ENCODE measurements at regions not wholly inside any gene's neighbourhood (a gene's known extent, or its start where the extent isn't known, plus 50 kb on each side); places are given as distances from the start of the nearest gene placed in this dataset.

DNA sequence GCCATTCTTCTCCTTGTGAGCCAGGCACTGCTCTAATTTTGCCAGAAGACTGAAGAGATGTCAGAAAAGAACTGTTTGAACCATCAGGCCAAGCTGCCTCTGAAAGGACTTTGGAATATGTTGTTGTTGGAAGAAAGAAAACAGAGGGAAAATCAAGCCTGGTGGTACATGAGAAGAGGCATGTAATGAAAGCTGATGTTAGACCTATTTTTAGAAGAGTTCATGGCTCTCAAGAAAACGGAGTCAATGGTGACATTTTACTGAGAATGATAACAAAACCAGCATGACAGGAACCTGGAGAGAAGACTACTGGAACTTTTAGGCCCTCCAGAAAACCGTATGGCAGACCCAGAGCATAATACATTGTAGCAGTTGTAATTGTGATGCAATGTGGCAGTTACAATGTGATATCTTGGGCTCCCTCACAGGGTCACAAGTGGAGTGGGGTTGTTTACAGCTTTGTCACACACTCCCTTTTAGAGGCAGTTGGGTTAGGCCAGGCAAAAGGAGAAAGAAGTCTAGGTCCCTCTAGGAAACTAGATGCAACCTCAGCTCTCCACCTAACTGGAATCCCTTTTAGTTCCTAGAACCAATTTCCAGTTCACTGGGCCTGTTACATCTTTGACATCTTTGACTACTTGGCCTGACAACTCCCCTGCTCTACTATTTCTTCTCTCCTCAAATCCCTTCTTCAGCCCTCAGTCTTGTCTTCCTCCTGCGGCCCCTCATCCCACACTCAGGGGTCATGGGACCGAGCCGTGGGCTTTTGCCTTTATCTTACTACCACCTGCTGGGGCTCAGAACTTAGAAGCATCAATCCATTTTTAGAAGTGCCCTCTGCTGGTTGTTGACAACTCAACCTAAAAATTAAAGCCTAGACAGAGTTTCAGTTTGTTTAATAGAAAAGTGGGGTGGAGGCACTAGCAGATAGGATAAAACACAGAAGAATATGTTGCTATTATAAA, 61.2 kb upstream of the JAK2 start (continued):
- TF ChIP-seq PCBP1 (IDR thresholded peaks at IDR 0.05; ENCODE audit: low read depth, low read length, poor library complexity, severe bottlenecking) (no peak), NCOR1 (IDR thresholded peaks at IDR 0.05) (no peak), ZEB2 (IDR thresholded peaks at IDR 0.05) (peak; percentile 59; the same call in 1 of the 2 replicates), PTTG1 (tag; IDR thresholded peaks at IDR 0.05; ENCODE audit: low read depth) (no peak), NUFIP1 (IDR thresholded peaks at IDR 0.05; ENCODE audit: partially characterized antibody) (no peak), RBM25 (IDR thresholded peaks at IDR 0.05; ENCODE audit: low read depth, low read length, severe bottlenecking) (no peak), GABPB1 (CRISPR knock-in tag; IDR thresholded peaks at IDR 0.05) (no peak), TOE1 (IDR thresholded peaks at IDR 0.05; ENCODE audit: borderline replicate concordance) (peak; percentile 58; the same call in 1 of the 2 replicates), TOE1 (CRISPR knock-in tag; IDR thresholded peaks at IDR 0.05; ENCODE audit: borderline replicate concordance, low read depth) (no peak), ZNF212 (CRISPR knock-in tag; IDR thresholded peaks at IDR 0.05) (no peak), PHF8 (IDR thresholded peaks at IDR 0.05; ENCODE audit: borderline replicate concordance, low read length) (no peak), ELF1 (tag; IDR thresholded peaks at IDR 0.05) (no peak), STAT5A (IDR thresholded peaks at IDR 0.05; ENCODE audit: borderline replicate concordance, low read length) (no peak), TAF7 (tag; IDR thresholded peaks at IDR 0.05) (no peak), ZNF354B (CRISPR knock-in tag; IDR thresholded peaks at IDR 0.05) (no peak), RBM39 (optimal IDR thresholded peaks at IDR 0.05; ENCODE audit: low read depth, low read length) (no peak), ZNF668 (CRISPR knock-in tag; IDR thresholded peaks at IDR 0.05) (no peak)
- TF ChIP-seq, protein P1, sequence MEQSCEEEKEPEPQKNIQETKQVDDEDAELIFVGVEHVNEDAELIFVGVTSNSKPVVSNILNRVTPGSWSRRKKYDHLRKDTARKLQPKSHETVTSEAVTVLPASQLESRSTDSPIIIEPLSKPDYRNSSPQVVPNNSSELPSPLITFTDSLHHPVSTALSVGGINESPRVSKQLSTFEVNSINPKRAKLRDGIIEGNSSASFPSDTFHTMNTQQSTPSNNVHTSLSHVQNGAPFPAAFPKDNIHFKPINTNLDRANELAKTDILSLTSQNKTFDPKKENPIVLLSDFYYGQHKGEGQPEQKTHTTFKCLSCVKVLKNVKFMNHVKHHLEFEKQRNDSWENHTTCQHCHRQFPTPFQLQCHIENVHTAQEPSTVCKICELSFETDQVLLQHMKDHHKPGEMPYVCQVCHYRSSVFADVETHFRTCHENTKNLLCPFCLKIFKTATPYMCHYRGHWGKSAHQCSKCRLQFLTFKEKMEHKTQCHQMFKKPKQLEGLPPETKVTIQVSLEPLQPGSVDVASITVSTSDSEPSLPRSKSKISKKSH (CRISPR knock-in tag; IDR thresholded peaks at IDR 0.05): no peak
- TF ChIP-seq, protein P2, sequence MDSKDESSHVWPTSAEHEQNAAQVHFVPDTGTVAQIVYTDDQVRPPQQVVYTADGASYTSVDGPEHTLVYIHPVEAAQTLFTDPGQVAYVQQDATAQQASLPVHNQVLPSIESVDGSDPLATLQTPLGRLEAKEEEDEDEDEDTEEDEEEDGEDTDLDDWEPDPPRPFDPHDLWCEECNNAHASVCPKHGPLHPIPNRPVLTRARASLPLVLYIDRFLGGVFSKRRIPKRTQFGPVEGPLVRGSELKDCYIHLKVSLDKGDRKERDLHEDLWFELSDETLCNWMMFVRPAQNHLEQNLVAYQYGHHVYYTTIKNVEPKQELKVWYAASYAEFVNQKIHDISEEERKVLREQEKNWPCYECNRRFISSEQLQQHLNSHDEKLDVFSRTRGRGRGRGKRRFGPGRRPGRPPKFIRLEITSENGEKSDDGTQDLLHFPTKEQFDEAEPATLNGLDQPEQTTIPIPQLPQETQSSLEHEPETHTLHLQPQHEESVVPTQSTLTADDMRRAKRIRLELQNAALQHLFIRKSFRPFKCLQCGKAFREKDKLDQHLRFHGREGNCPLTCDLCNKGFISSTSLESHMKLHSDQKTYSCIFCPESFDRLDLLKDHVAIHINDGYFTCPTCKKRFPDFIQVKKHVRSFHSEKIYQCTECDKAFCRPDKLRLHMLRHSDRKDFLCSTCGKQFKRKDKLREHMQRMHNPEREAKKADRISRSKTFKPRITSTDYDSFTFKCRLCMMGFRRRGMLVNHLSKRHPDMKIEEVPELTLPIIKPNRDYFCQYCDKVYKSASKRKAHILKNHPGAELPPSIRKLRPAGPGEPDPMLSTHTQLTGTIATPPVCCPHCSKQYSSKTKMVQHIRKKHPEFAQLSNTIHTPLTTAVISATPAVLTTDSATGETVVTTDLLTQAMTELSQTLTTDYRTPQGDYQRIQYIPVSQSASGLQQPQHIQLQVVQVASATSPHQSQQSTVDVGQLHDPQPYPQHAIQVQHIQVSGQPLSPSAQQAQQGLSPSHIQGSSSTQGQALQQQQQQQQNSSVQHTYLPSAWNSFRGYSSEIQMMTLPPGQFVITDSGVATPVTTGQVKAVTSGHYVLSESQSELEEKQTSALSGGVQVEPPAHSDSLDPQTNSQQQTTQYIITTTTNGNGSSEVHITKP (IDR thresholded peaks at IDR 0.05; ENCODE audit: partially characterized antibody): peak; percentile 36
- TF ChIP-seq, protein P3, sequence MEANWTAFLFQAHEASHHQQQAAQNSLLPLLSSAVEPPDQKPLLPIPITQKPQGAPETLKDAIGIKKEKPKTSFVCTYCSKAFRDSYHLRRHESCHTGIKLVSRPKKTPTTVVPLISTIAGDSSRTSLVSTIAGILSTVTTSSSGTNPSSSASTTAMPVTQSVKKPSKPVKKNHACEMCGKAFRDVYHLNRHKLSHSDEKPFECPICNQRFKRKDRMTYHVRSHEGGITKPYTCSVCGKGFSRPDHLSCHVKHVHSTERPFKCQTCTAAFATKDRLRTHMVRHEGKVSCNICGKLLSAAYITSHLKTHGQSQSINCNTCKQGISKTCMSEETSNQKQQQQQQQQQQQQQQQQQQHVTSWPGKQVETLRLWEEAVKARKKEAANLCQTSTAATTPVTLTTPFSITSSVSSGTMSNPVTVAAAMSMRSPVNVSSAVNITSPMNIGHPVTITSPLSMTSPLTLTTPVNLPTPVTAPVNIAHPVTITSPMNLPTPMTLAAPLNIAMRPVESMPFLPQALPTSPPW (CRISPR knock-in tag; IDR thresholded peaks at IDR 0.05): peak; percentile 19; the same call in 1 of the 2 replicates
